K562 (cell line): ENCODE measurements at regions not wholly inside any gene's neighbourhood (a gene's known extent, or its start where the extent isn't known, plus 50 kb on each side); places are given as distances from the start of the nearest gene placed in this dataset.
A peak's percentile ranks its signal among the peaks of the same experiment; 100 is the strongest.

Experiments used
- ATAC-seq: fragments of 200-7000 bp; cut with Tn5 transposase; 3 replicates; pipeline ENCODE4 v1.9.1; 2020; ENCODE audit warnings: moderate library complexity
- BruUV-seq: library from RNA; stranded (reverse); fragments of 400-500 nt; replicated peaks from 2 replicates; lab custom pipeline; 2021; lab: Mats Ljungman, UMichigan
- CTCF ChIA-PET: fragments of 300-600 bp; formaldehyde crosslinking; extraction: SDS; loops from one replicate; lab custom pipeline; 2021; ENCODE audit warnings: low intra/inter-chr PET ratio; lab: Yijun Ruan, JAX
- POLR2A ChIA-PET: fragments of 300-600, 350-650 bp; sonication (Branson Sonifier 250); formaldehyde crosslinking; extraction: SDS; loops from one replicate; lab custom pipeline; 2021; ENCODE audit warnings: antibody characterized with exemption, inconsistent platforms; lab: Yijun Ruan, JAX
- DNase-seq, 4 experiments: peaks; one replicate each; pipeline versions ENCODE4 v3.0.0 to v3.0.0-alpha.2; 2011 to 2018; ENCODE audit warnings: low spot score in 3 of 4, mixed read lengths in 3 of 4; ENCODE audit errors: extremely low read depth in 1 of 4
- FAIRE-seq: peaks from 2 replicates; lab custom pipeline; 2011; peaks lifted over from hg19 to GRCh38; lab: Jason Lieb, UNC
- H2AFZ ChIP-seq: 2 replicates; pipeline ENCODE4 v1.6.0; 2011; ENCODE audit warnings: low read depth, low read length, control low read depth, inconsistent platforms
- H3K27ac ChIP-seq: fragments of 200-600 bp; 3 replicates; pipeline ENCODE4 v1.8.0; 2011; ENCODE audit warnings: low read depth, mild to moderate bottlenecking, control low read depth, inconsistent platforms, low read length, moderate library complexity, mixed read lengths; ENCODE audit errors: extremely low read depth
- H3K27me3 ChIP-seq, 2 experiments: fragments of 300-600 bp in 1 of 2; 2 replicates in 1 of 2; 3 replicates in 1 of 2; pipeline versions ENCODE4 v1.6.0 to v1.8.0; 2011; ENCODE audit warnings: inconsistent platforms in 2 of 2, low read length in 2 of 2, mild to moderate bottlenecking in 1 of 2, mixed read lengths in 1 of 2, moderate library complexity in 1 of 2; ENCODE audit not compliant: control insufficient read depth in 2 of 2, insufficient read depth in 2 of 2
- H3K36me3 ChIP-seq: fragments of 300-600 bp; 3 replicates; pipeline ENCODE4 v1.8.0; 2011; ENCODE audit warnings: mild to moderate bottlenecking, low read length, inconsistent platforms; ENCODE audit not compliant: control insufficient read depth, insufficient read depth
- H3K4me1 ChIP-seq, 2 experiments: fragments of 200-600 bp in 1 of 2; replicated peaks in 1 of 2; 2 replicates in 1 of 2; 3 replicates in 1 of 2; pipeline versions ENCODE4 v1.5.1 to v1.8.0; 2011; ENCODE audit warnings: inconsistent platforms in 2 of 2, low read length in 2 of 2, mild to moderate bottlenecking in 1 of 2, mixed read lengths in 1 of 2, moderate library complexity in 1 of 2; ENCODE audit not compliant: control insufficient read depth in 2 of 2, insufficient read depth in 2 of 2
- H3K4me2 ChIP-seq: 2 replicates; pipeline ENCODE4 v1.6.1; 2011; ENCODE audit warnings: low read length, control low read depth, inconsistent platforms, mixed read lengths; ENCODE audit not compliant: insufficient read depth
- H3K4me3 ChIP-seq: fragments of 200-600 bp; sonication (generic), shearing (Covaris generic); 2 replicates; pipeline ENCODE4 v1.5.1; 2016; ENCODE audit warnings: control low read depth, inconsistent platforms
- H3K79me2 ChIP-seq: fragments of 200-600 bp; 3 replicates; pipeline ENCODE4 v1.8.0; 2011; ENCODE audit warnings: low read length, inconsistent platforms; ENCODE audit not compliant: control insufficient read depth, insufficient read depth
- H3K9ac ChIP-seq, 2 experiments: 2 replicates each; pipeline versions ENCODE4 v1.6.0 to v1.6.1; 2011; ENCODE audit warnings: low read depth in 2 of 2, low read length in 2 of 2, control low read depth in 1 of 2, inconsistent platforms in 1 of 2, mild to moderate bottlenecking in 1 of 2, mixed read lengths in 1 of 2; ENCODE audit not compliant: insufficient read depth in 1 of 2
- H3K9me1 ChIP-seq: one replicate; pipeline ENCODE4 v1.6.0; 2011; ENCODE audit warnings: inconsistent platforms, mild to moderate bottlenecking, low read length, moderate library complexity; ENCODE audit not compliant: control insufficient read depth, insufficient read depth
- H3K9me3 ChIP-seq: replicated peaks from 2 replicates; pipeline ENCODE4 v1.5.1; 2011; ENCODE audit warnings: low read depth, low read length, inconsistent platforms; ENCODE audit not compliant: control insufficient read depth, insufficient read depth
- H4K20me1 ChIP-seq: replicated peaks from 2 replicates; pipeline ENCODE4 v1.6.1; 2011; ENCODE audit warnings: low read length, inconsistent platforms, mixed read lengths; ENCODE audit not compliant: control insufficient read depth, insufficient read depth
- C11orf30 ChIP-seq: fragments of 450-650 bp; IDR thresholded peaks from 2 replicates; pipeline ENCODE4 v1.6.1; 2016; ENCODE audit warnings: low read depth, mild to moderate bottlenecking
- MAFG ChIP-seq: fragments of 450-650 bp; conservative IDR thresholded peaks from 2 replicates; pipeline ENCODE4 v1.6.1; 2016; ENCODE audit warnings: missing genetic modification characterization, missing compliant biosample characterization
- ZNF316 ChIP-seq: fragments of 450-650 bp; IDR thresholded peaks from 2 replicates; pipeline ENCODE4 v1.6.1; 2016
- WGBS: fragments of 100-300 bp; shearing (Covaris generic); methylation state at CpG from one replicate; pipeline ENCODE4 v1.1.6; 2016; ENCODE audit warnings: low coverage, mixed read lengths; ENCODE audit not compliant: insufficient coverage; ENCODE audit errors: missing lambda C conversion rate; 5-methylcytosine and 5-hydroxymethylcytosine counted together
- in situ Hi-C: fragments of 300-500 bp; cut with MboI; formaldehyde crosslinking; loops from 4 replicates; pipeline ENCODE4 v1.15.0; 2018; ENCODE audit warnings: inconsistent platforms, mixed read lengths
- intact Hi-C: fragments of 100-400 bp; cut with micrococcal nuclease; formaldehyde crosslinking; loops from 2 replicates; pipeline ENCODE4 v1.14.2; 2022
- TF ChIP-seq, protein P1 (sequence below), 2 experiments: fragments of 450-650 bp; formaldehyde crosslinking in 1 of 2; IDR thresholded peaks; 2 replicates each; pipeline versions ENCODE4 v1.4.0 to v1.6.1; 2014 to 2020; ENCODE audit warnings: mild to moderate bottlenecking in 2 of 2, borderline replicate concordance in 1 of 2, low read depth in 1 of 2

DNA sequence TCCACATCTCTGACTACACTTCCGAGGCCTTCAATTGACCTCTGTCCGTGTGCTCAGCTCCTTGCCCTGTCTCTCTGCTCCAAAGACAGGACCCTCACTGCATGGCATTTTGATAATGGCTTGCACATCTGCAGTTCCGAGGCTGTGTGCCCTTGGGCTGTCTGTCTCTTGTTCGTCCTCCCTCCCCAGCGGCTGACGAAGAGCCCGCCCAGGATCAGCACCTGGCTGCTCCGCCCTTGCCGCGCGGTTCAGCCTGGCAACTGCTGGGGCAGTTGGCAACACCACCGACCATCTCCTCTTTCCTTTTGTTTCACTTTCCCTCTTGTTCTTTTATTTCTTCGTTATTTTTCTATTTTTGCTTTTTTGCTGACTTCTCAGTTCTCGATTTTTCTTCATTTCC, 270.4 kb downstream of the TEX29 start:
- H3K4me3 ChIP-seq, result no peak overlapping the region
- H3K9ac ChIP-seq, result no peak overlapping the region
- 5% methylated on average over 8 of the region's 14 CpGs for WGBS
- H3K9me3 ChIP-seq, result no peaks in the 10 kb centered on the region
- H3K27me3 ChIP-seq, result peaks cover 0 to 15% of the 10 kb centered on the region in 2 experiments; a peak in 4 of 5 replicates
- in situ Hi-C loops, result no loop called here
- no peak overlapping the region for H2AFZ ChIP-seq
- CTCF ChIA-PET, result no interaction called here
- no peaks in the 10 kb centered on the region for H3K4me1 ChIP-seq
- no peak overlapping the region for H3K4me2 ChIP-seq
- intact Hi-C loops, result no loop called here
- TF ChIP-seq, protein P1, sequence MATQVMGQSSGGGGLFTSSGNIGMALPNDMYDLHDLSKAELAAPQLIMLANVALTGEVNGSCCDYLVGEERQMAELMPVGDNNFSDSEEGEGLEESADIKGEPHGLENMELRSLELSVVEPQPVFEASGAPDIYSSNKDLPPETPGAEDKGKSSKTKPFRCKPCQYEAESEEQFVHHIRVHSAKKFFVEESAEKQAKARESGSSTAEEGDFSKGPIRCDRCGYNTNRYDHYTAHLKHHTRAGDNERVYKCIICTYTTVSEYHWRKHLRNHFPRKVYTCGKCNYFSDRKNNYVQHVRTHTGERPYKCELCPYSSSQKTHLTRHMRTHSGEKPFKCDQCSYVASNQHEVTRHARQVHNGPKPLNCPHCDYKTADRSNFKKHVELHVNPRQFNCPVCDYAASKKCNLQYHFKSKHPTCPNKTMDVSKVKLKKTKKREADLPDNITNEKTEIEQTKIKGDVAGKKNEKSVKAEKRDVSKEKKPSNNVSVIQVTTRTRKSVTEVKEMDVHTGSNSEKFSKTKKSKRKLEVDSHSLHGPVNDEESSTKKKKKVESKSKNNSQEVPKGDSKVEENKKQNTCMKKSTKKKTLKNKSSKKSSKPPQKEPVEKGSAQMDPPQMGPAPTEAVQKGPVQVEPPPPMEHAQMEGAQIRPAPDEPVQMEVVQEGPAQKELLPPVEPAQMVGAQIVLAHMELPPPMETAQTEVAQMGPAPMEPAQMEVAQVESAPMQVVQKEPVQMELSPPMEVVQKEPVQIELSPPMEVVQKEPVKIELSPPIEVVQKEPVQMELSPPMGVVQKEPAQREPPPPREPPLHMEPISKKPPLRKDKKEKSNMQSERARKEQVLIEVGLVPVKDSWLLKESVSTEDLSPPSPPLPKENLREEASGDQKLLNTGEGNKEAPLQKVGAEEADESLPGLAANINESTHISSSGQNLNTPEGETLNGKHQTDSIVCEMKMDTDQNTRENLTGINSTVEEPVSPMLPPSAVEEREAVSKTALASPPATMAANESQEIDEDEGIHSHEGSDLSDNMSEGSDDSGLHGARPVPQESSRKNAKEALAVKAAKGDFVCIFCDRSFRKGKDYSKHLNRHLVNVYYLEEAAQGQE (IDR thresholded peaks at IDR 0.05; ENCODE audit: borderline replicate concordance), result no peak
- TF ChIP-seq, protein P1 (CRISPR knock-in tag; IDR thresholded peaks at IDR 0.05; ENCODE audit: low read depth), result no peak
- TF ChIP-seq MAFG (tag) (peak; percentile 29; the same call in 1 of the 2 replicates), ZNF316 (peak; percentile 55), C11orf30 (peak; percentile 25; the same call in 1 of the 2 replicates)
- ATAC-seq (no peak), DNase-seq (no peak), FAIRE-seq (no peak)
- no peaks in the 10 kb centered on the region for H3K79me2 ChIP-seq
- H3K27ac ChIP-seq, result no peak overlapping the region
- no peaks in the 10 kb centered on the region for H4K20me1 ChIP-seq
- H3K36me3 ChIP-seq, result no peaks in the 10 kb centered on the region
- BruUV-seq, result no TSS peak
- POLR2A ChIA-PET, result no interaction called here
- no peaks in the 10 kb centered on the region for H3K9me1 ChIP-seq
